HEK293 (cell line): ENCODE measurements at regions not wholly inside any gene's neighbourhood (a gene's known extent, or its start where the extent isn't known, plus 50 kb on each side); places are given as distances from the start of the nearest gene placed in this dataset.

Experiments
- CTCF ChIA-PET: fragments of 350-600 bp; formaldehyde crosslinking; extraction: SDS; loops from one replicate; lab custom pipeline; 2021; ENCODE audit warnings: antibody characterized with exemption; lab: Yijun Ruan, JAX
- POLR2A ChIA-PET: fragments of 300-600 bp; formaldehyde crosslinking; extraction: SDS; loops from one replicate; lab custom pipeline; 2020; ENCODE audit warnings: antibody characterized with exemption, inconsistent platforms; lab: Yijun Ruan, JAX
- H3K27ac ChIP-seq: fragments of 200-500 bp; sonication (Bioruptor generic); 2 replicates; pipeline ENCODE4 v1.5.1; 2014; ENCODE audit warnings: low read depth, low read length, control low read depth, inconsistent platforms; ENCODE audit errors: extremely low read depth
- H3K36me3 ChIP-seq, 2 experiments: fragments of 200-500 bp in 1 of 2; sonication (Bioruptor generic) in 1 of 2; 1 replicate in 1 of 2; 2 replicates in 1 of 2; pipeline ENCODE4 v1.5.1; 2014 to 2017; ENCODE audit warnings: inconsistent platforms in 2 of 2, low read length in 2 of 2; ENCODE audit not compliant: control insufficient read depth in 2 of 2, insufficient read depth in 1 of 2
- H3K4me1 ChIP-seq: fragments of 200-500 bp; sonication (Bioruptor generic); 2 replicates; pipeline ENCODE4 v1.5.1; 2014; ENCODE audit warnings: mild to moderate bottlenecking, low read length, inconsistent platforms; ENCODE audit not compliant: control insufficient read depth, insufficient read depth
- H3K4me3 ChIP-seq: 2 replicates; pipeline ENCODE4 v1.5.1; 2011; ENCODE audit warnings: low read depth, mild to moderate bottlenecking, control low read depth, low read length, moderate library complexity
- H3K9me3 ChIP-seq: fragments of 200-500 bp; sonication (Bioruptor generic); 2 replicates; pipeline ENCODE4 v1.5.1; 2014; ENCODE audit warnings: low read depth, low read length, inconsistent platforms; ENCODE audit not compliant: control insufficient read depth, insufficient read depth
- BCL11A ChIP-seq: fragments of 450-650 bp; formaldehyde crosslinking; IDR thresholded peaks from 2 replicates; pipeline ENCODE4 v1.5.1; 2016; ENCODE audit warnings: low read depth, missing biosample characterization, missing genetic modification characterization
- HIC1 ChIP-seq: fragments of 450-650 bp; formaldehyde crosslinking; IDR thresholded peaks from 2 replicates; pipeline ENCODE4 v1.5.1; 2016; ENCODE audit warnings: missing biosample characterization, missing genetic modification characterization
- KLF7 ChIP-seq: fragments of 450-650 bp; formaldehyde crosslinking; IDR thresholded peaks from 2 replicates; pipeline ENCODE4 v1.5.1; 2016; ENCODE audit warnings: missing biosample characterization, missing genetic modification characterization, borderline replicate concordance
- PRDM10 ChIP-seq: fragments of 450-650 bp; formaldehyde crosslinking; IDR thresholded peaks from 2 replicates; pipeline ENCODE4 v1.5.1; 2016; ENCODE audit warnings: missing biosample characterization, missing genetic modification characterization
- RBAK ChIP-seq: fragments of 450-650 bp; formaldehyde crosslinking; IDR thresholded peaks from 2 replicates; pipeline ENCODE4 v1.5.1; 2016; ENCODE audit warnings: missing biosample characterization, missing genetic modification characterization
- SCRT2 ChIP-seq: fragments of 450-650 bp; formaldehyde crosslinking; IDR thresholded peaks from 2 replicates; pipeline ENCODE4 v1.5.1; 2016; ENCODE audit warnings: missing biosample characterization, missing genetic modification characterization
- WT1 ChIP-seq: fragments of 450-650 bp; formaldehyde crosslinking; IDR thresholded peaks from 2 replicates; pipeline ENCODE4 v1.5.1; 2016; ENCODE audit warnings: missing biosample characterization, missing genetic modification characterization
- ZBTB20 ChIP-seq: fragments of 450-650 bp; formaldehyde crosslinking; IDR thresholded peaks from 2 replicates; pipeline ENCODE4 v1.5.1; 2016; ENCODE audit warnings: missing biosample characterization, missing genetic modification characterization
- ZBTB26 ChIP-seq: fragments of 450-650 bp; formaldehyde crosslinking; optimal IDR thresholded peaks from 2 replicates; pipeline ENCODE3; 2016; ENCODE audit warnings: missing biosample characterization, mild to moderate bottlenecking, missing genetic modification characterization
- ZNF10 ChIP-seq: fragments of 450-650 bp; formaldehyde crosslinking; IDR thresholded peaks from 2 replicates; pipeline ENCODE4 v1.5.1; 2017; ENCODE audit warnings: missing biosample characterization, missing genetic modification characterization
- ZNF140 ChIP-seq: fragments of 450-650 bp; formaldehyde crosslinking; IDR thresholded peaks from 2 replicates; pipeline ENCODE4 v1.5.1; 2016; ENCODE audit warnings: missing biosample characterization, missing genetic modification characterization
- ZNF211 ChIP-seq: fragments of 450-650 bp; formaldehyde crosslinking; IDR thresholded peaks from 2 replicates; pipeline ENCODE4 v1.5.1; 2016; ENCODE audit warnings: low read depth, missing biosample characterization, missing genetic modification characterization
- ZNF24 ChIP-seq: fragments of 450-650 bp; formaldehyde crosslinking; IDR thresholded peaks from 2 replicates; pipeline ENCODE4 v1.5.1; 2016; ENCODE audit warnings: missing biosample characterization, missing genetic modification characterization
- ZNF292 ChIP-seq: fragments of 450-650 bp; formaldehyde crosslinking; IDR thresholded peaks from 2 replicates; pipeline ENCODE4 v1.5.1; 2016; ENCODE audit warnings: low read depth, missing biosample characterization, missing genetic modification characterization, borderline replicate concordance
- ZNF302 ChIP-seq: fragments of 450-650 bp; formaldehyde crosslinking; IDR thresholded peaks from 2 replicates; pipeline ENCODE4 v1.5.1; 2016; ENCODE audit warnings: missing biosample characterization, missing genetic modification characterization, low read depth
- ZNF311 ChIP-seq: fragments of 450-650 bp; formaldehyde crosslinking; IDR thresholded peaks from 2 replicates; pipeline ENCODE4 v1.5.1; 2017; ENCODE audit warnings: missing biosample characterization, missing genetic modification characterization, borderline replicate concordance
- ZNF324 ChIP-seq: fragments of 450-650 bp; formaldehyde crosslinking; IDR thresholded peaks from 2 replicates; pipeline ENCODE4 v1.5.1; 2016; ENCODE audit warnings: missing biosample characterization, missing genetic modification characterization
- ZNF335 ChIP-seq: fragments of 450-650 bp; formaldehyde crosslinking; conservative IDR thresholded peaks from 2 replicates; pipeline ENCODE4 v1.5.1; 2016; ENCODE audit warnings: missing biosample characterization, missing genetic modification characterization
- ZNF426 ChIP-seq: fragments of 450-650 bp; formaldehyde crosslinking; IDR thresholded peaks from 2 replicates; pipeline ENCODE4 v1.5.1; 2017; ENCODE audit warnings: missing biosample characterization, missing genetic modification characterization, mild to moderate bottlenecking, inconsistent platforms, moderate library complexity
- ZNF48 ChIP-seq: fragments of 450-650 bp; formaldehyde crosslinking; IDR thresholded peaks from 2 replicates; pipeline ENCODE4 v1.5.1; 2016; ENCODE audit warnings: missing biosample characterization, missing genetic modification characterization
- ZNF610 ChIP-seq: fragments of 450-650 bp; formaldehyde crosslinking; IDR thresholded peaks from 2 replicates; pipeline ENCODE4 v1.5.1; 2016; ENCODE audit warnings: missing biosample characterization, missing genetic modification characterization, borderline replicate concordance
- ZNF639 ChIP-seq: fragments of 450-650 bp; formaldehyde crosslinking; IDR thresholded peaks from 2 replicates; pipeline ENCODE4 v1.5.1; 2016; ENCODE audit warnings: missing biosample characterization, missing genetic modification characterization
- ZNF645 ChIP-seq: fragments of 450-650 bp; formaldehyde crosslinking; IDR thresholded peaks from 2 replicates; pipeline ENCODE4; 2016; ENCODE audit warnings: missing biosample characterization, missing genetic modification characterization
- ZNF654 ChIP-seq: fragments of 450-650 bp; formaldehyde crosslinking; IDR thresholded peaks from 2 replicates; pipeline ENCODE4 v1.5.1; 2016; ENCODE audit warnings: low read depth, missing biosample characterization, missing genetic modification characterization
- ZNF664 ChIP-seq: fragments of 450-650 bp; formaldehyde crosslinking; IDR thresholded peaks from 2 replicates; pipeline ENCODE4 v1.5.1; 2016; ENCODE audit warnings: missing biosample characterization, missing genetic modification characterization
- ZNF776 ChIP-seq: fragments of 450-650 bp; formaldehyde crosslinking; IDR thresholded peaks from 2 replicates; pipeline ENCODE4 v1.5.0; 2017; ENCODE audit warnings: missing biosample characterization, missing genetic modification characterization, borderline replicate concordance
- ZNF837 ChIP-seq: fragments of 450-650 bp; formaldehyde crosslinking; IDR thresholded peaks from 2 replicates; pipeline ENCODE4 v1.5.1; 2016; ENCODE audit warnings: missing biosample characterization, missing genetic modification characterization
- ZSCAN16 ChIP-seq: fragments of 450-650 bp; formaldehyde crosslinking; IDR thresholded peaks from 2 replicates; pipeline ENCODE4 v1.5.1; 2016; ENCODE audit warnings: missing biosample characterization, missing genetic modification characterization
- ZSCAN23 ChIP-seq: fragments of 450-650 bp; formaldehyde crosslinking; IDR thresholded peaks from 2 replicates; pipeline ENCODE4 v1.5.1; 2016; ENCODE audit warnings: missing biosample characterization, missing genetic modification characterization

- no peak overlapping the region for H3K27ac ChIP-seq
- no peaks in the 10 kb centered on the region for H3K36me3 ChIP-seq
- ChIA-PET CTCF (no interaction called here), POLR2A (no interaction called here)
- no peak overlapping the region for H3K4me3 ChIP-seq
- no peaks in the 10 kb centered on the region for H3K9me3 ChIP-seq
- no peak for TF ChIP-seq ZNF140 (tag by site-specific recombination)
- no peak for TF ChIP-seq HIC1 (tag by site-specific recombination)
- no peak for TF ChIP-seq BCL11A (tag by site-specific recombination)
- TF ChIP-seq ZSCAN16 (tag by site-specific recombination), result no peak
- TF ChIP-seq ZNF24, result no peak
- TF ChIP-seq ZNF48 (tag by site-specific recombination), result no peak
- TF ChIP-seq KLF7, result no peak
- no peak for TF ChIP-seq PRDM10 (tag by site-specific recombination)
- TF ChIP-seq ZNF664 (tag by site-specific recombination), result no peak
- no peak for TF ChIP-seq ZNF837
- no peak for TF ChIP-seq WT1 (tag by site-specific recombination)
- no peak for TF ChIP-seq ZBTB26
- no peak for TF ChIP-seq ZNF302 (tag by site-specific recombination)
- no peak for TF ChIP-seq ZBTB20 (tag by site-specific recombination)
- TF ChIP-seq ZNF426 (tag by site-specific recombination), result no peak
- no peak for TF ChIP-seq ZNF211 (tag by site-specific recombination)
- no peaks in the 10 kb centered on the region for H3K4me1 ChIP-seq
Observed at GRCh38 chr15:54790693-54791092, 406.0 kb downstream of the RSL24D1 start.

- ChIA-PET POLR2A (no interaction called here), CTCF (no interaction called here)
- H3K36me3 ChIP-seq, result no peaks in the 10 kb centered on the region
- H3K4me3 ChIP-seq, result no peak overlapping the region
- no peaks in the 10 kb centered on the region for H3K4me1 ChIP-seq
- no peak overlapping the region for H3K27ac ChIP-seq
- H3K9me3 ChIP-seq, result no peaks in the 10 kb centered on the region
- TF ChIP-seq ZNF776 (tag by site-specific recombination), result no peak
- TF ChIP-seq ZNF311 (tag by site-specific recombination), result no peak
- TF ChIP-seq SCRT2, result no peak
- TF ChIP-seq ZNF292, result no peak
- no peak for TF ChIP-seq ZNF645
- no peak for TF ChIP-seq RBAK (tag by site-specific recombination)
- no peak for TF ChIP-seq ZSCAN23 (tag by site-specific recombination)
- TF ChIP-seq ZNF639 (tag by site-specific recombination), result no peak
- no peak for TF ChIP-seq ZNF610
- no peak for TF ChIP-seq ZNF335 (tag by site-specific recombination)
- TF ChIP-seq ZNF654 (tag by site-specific recombination), result no peak
- no peak for TF ChIP-seq ZNF324 (tag by site-specific recombination)
- no peak for TF ChIP-seq ZNF10 (tag by site-specific recombination)
Observed at GRCh38 chr15:54789376-54789775, 407.4 kb downstream of the RSL24D1 start.
